Mucosa of descending colon (tissue), 3 donors: ENCODE measurements at regions not wholly inside any gene's neighbourhood (a gene's known extent, or its start where the extent isn't known, plus 50 kb on each side); places are given as distances from the start of the nearest gene placed in this dataset.
"Not testable (repeated sequence)": the region's sequence is repeated elsewhere in the genome, so short reads cannot be mapped to it uniquely, and the experiment has no call there.

Source experiments
- ATAC-seq: fragments of 200-7000 bp; cut with Tn5 transposase; one replicate; pipeline ENCODE4 v1.9.1; 2020; ENCODE audit warnings: mild to moderate bottlenecking, moderate library complexity
- DNase-seq, 3 donors: peaks; one replicate each; pipeline ENCODE4 v3.0.0-alpha.2; 2020
- H3K36me3 ChIP-seq: fragments of 200-600 bp; one replicate; pipeline ENCODE4 v1.8.0; 2021; ENCODE audit warnings: low read depth, mild to moderate bottlenecking
- H3K4me1 ChIP-seq: fragments of 200-600 bp; one replicate; pipeline ENCODE4 v1.8.0; 2021; ENCODE audit warnings: low read depth, mild to moderate bottlenecking
- H3K4me3 ChIP-seq: fragments of 200-600 bp; one replicate; pipeline ENCODE4 v1.8.0; 2021; ENCODE audit warnings: mild to moderate bottlenecking
- H3K9me3 ChIP-seq: fragments of 200-600 bp; one replicate; pipeline ENCODE4 v1.8.0; 2021; ENCODE audit warnings: mild to moderate bottlenecking
- CTCF ChIP-seq: fragments of 200-600 bp; IDR thresholded peaks from one replicate; pipeline ENCODE4 v1.8.0; 2022; ENCODE audit warnings: antibody characterized with exemption, mild to moderate bottlenecking
- intact Hi-C, 2 donors: fragments of 100-400 bp; cut with DNase I in 1 of 2; cut with micrococcal nuclease in 1 of 2; formaldehyde crosslinking; loops; one replicate each; pipeline versions ENCODE4 v1.11.0 to v1.11.1; 2022; cut with DNase I, micrococcal nuclease
- donor health status: DM: no; HTN: no; CAD: no; lungs with moderate emphysema.
- donor health status: DM: no; HTN: no; CAD: no.
- donor health status: DM: no; HTN: yes; CAD: no.

- no peaks in the 10 kb centered on the region for H3K4me1 ChIP-seq
- H3K9me3 ChIP-seq, result peaks cover 11% of the 10 kb centered on the region
- ATAC-seq (no peak), DNase-seq (no peak)
- no peak for TF ChIP-seq CTCF
- H3K36me3 ChIP-seq, result no peaks in the 10 kb centered on the region
- intact Hi-C loops, result no loop called here
- H3K4me3 ChIP-seq, result no peak overlapping the region
Measured at GRCh38 chr5:43804723-43805122, 201.7 kb downstream of the NNT start.

GRCh38 chr5:43804041-43804440, 201.1 kb downstream of the NNT start:
- intact Hi-C loops, result no loop called here
- DNase-seq (no peak), ATAC-seq (no peak)
- no peaks in the 10 kb centered on the region for H3K4me1 ChIP-seq
- no peaks in the 10 kb centered on the region for H3K36me3 ChIP-seq
- H3K4me3 ChIP-seq, result no peak overlapping the region
- H3K9me3 ChIP-seq, result peaks cover 10% of the 10 kb centered on the region
- no peak for TF ChIP-seq CTCF

- no peak overlapping the region for H3K4me3 ChIP-seq
- no peak for TF ChIP-seq CTCF
- peaks cover 6% of the 10 kb centered on the region for H3K9me3 ChIP-seq
- intact Hi-C loops, result no loop called here
- DNase-seq, result no peak
- H3K36me3 ChIP-seq, result no peaks in the 10 kb centered on the region
- H3K4me1 ChIP-seq, result no peaks in the 10 kb centered on the region
- no peak for ATAC-seq
Measured at GRCh38 chr5:43802651-43803050, 199.7 kb downstream of the NNT start.

- ATAC-seq (no peak), DNase-seq (no peak)
- intact Hi-C loops, result no loop called here
- Histone ChIP-seq H3K4me1 (no peaks in the 10 kb centered on the region), H3K4me3 (no peak overlapping the region), H3K36me3 (no peaks in the 10 kb centered on the region), H3K9me3 (peaks cover 6% of the 10 kb centered on the region)
- TF ChIP-seq CTCF, result no peak
Measured at GRCh38 chr5:43802119-43802518, 199.1 kb downstream of the NNT start.

- intact Hi-C loops, result no loop called here
- Histone ChIP-seq H3K4me3 (no peak overlapping the region), H3K36me3 (no peaks in the 10 kb centered on the region), H3K9me3 (peaks cover 6% of the 10 kb centered on the region), H3K4me1 (no peaks in the 10 kb centered on the region)
- ATAC-seq (no peak), DNase-seq (no peak)
- TF ChIP-seq CTCF, result no peak
Measured at GRCh38 chr5:43798740-43799139, 195.8 kb downstream of the NNT start.

- H3K36me3 ChIP-seq, intact Hi-C loops, H3K4me3 ChIP-seq, H3K4me1 ChIP-seq, DNase-seq, ATAC-seq: not testable (repeated sequence)
- peaks cover 31% of the 10 kb centered on the region for H3K9me3 ChIP-seq
Measured at GRCh38 chr5:43791880-43792279, 188.9 kb downstream of the NNT start.
